ENCODE measurements at regions not wholly inside any gene's neighbourhood (a gene's known extent, or its start where the extent isn't known, plus 50 kb on each side); places are given as distances from the start of the nearest gene placed in this dataset.

DNA sequence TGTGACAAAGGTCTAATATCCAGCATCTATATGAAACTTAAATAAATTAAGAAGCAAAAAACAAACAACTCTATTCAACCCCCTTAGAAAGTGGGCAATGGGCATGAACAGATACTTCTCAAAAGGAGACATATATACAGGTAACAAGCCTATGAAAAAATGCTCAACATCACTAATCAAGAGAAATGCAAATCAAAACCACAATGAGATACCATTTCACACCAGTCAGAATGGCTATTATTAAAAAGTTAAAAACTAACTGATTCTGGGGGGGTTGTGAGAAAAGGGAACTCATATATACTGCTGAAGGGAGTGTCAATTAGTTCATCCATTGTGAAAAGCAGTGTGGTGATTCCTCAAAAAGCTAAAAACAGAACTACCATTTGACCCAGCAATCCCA, 198.9 kb downstream of the BMP4 start:
- TF ChIP-seq, protein P1, sequence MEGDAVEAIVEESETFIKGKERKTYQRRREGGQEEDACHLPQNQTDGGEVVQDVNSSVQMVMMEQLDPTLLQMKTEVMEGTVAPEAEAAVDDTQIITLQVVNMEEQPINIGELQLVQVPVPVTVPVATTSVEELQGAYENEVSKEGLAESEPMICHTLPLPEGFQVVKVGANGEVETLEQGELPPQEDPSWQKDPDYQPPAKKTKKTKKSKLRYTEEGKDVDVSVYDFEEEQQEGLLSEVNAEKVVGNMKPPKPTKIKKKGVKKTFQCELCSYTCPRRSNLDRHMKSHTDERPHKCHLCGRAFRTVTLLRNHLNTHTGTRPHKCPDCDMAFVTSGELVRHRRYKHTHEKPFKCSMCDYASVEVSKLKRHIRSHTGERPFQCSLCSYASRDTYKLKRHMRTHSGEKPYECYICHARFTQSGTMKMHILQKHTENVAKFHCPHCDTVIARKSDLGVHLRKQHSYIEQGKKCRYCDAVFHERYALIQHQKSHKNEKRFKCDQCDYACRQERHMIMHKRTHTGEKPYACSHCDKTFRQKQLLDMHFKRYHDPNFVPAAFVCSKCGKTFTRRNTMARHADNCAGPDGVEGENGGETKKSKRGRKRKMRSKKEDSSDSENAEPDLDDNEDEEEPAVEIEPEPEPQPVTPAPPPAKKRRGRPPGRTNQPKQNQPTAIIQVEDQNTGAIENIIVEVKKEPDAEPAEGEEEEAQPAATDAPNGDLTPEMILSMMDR (IDR thresholded peaks at IDR 0.05), result no peak
- TF ChIP-seq POLR2A (IDR thresholded peaks at IDR 0.05), result no peak
- TF ChIP-seq POLR2AphosphoS5 (IDR thresholded peaks at IDR 0.05), result no peak
